H1 (cell line): ENCODE measurements at regions not wholly inside any gene's neighbourhood (a gene's known extent, or its start where the extent isn't known, plus 50 kb on each side); places are given as distances from the start of the nearest gene placed in this dataset.

ENCODE experiments used
- CHD7 ChIP-seq: fragments of 300-600 bp; sonication (generic); IDR thresholded peaks from 2 replicates; pipeline ENCODE4 v1.7.1; 2012; ENCODE audit warnings: low read length, moderate library complexity, mild to moderate bottlenecking, inconsistent platforms; ENCODE audit not compliant: insufficient replicate concordance
- CTCF ChIP-seq, 3 experiments: IDR thresholded peaks; 1 replicate in 2 of 3; 2 replicates in 1 of 3; pipeline versions ENCODE4 v1.5.1 to v1.6.1; 2011; ENCODE audit warnings: low read length in 3 of 3, mild to moderate bottlenecking in 3 of 3, inconsistent platforms in 2 of 3, low read depth in 1 of 3, moderate library complexity in 1 of 3; ENCODE audit not compliant: insufficient read depth in 1 of 3; ENCODE audit errors: control extremely low read depth in 1 of 3
- MAX ChIP-seq: IDR thresholded peaks from 2 replicates; pipeline ENCODE4 v1.6.1; 2012; ENCODE audit warnings: inconsistent platforms
- POLR2A ChIP-seq, 2 experiments: IDR thresholded peaks; 1 replicate in 1 of 2; 2 replicates in 1 of 2; pipeline ENCODE4 v1.6.1; 2011; ENCODE audit warnings: low read depth in 2 of 2, low read length in 2 of 2, mild to moderate bottlenecking in 2 of 2; ENCODE audit errors: control extremely low read depth in 1 of 2

GRCh38 chr4:58739275-58739674 lies 1629.1 kb upstream of the IGFBP7 start (continued):
- no peak for TF ChIP-seq CHD7
- no peak for TF ChIP-seq MAX
- TF ChIP-seq CTCF (IDR thresholded peaks at IDR 0.05; ENCODE audit: control extremely low read depth in 1 of 3, insufficient read depth in 1 of 3, low read depth in 1 of 3, low read length in 3 of 3): no peak
- no peak for TF ChIP-seq POLR2A (IDR thresholded peaks at IDR 0.05; ENCODE audit: control extremely low read depth in 1 of 2, low read depth in 2 of 2, low read length in 2 of 2)
